Neural progenitor cell (in vitro differentiated cells): ENCODE measurements at regions not wholly inside any gene's neighbourhood (a gene's known extent, or its start where the extent isn't known, plus 50 kb on each side); places are given as distances from the start of the nearest gene placed in this dataset.

Experiments
- EZH2 ChIP-seq: fragments of 200-600 bp; sonication (generic); IDR thresholded peaks from 2 replicates; pipeline ENCODE4 v1.6.1; 2017; ENCODE audit warnings: antibody characterized with exemption, mild to moderate bottlenecking, moderate library complexity
- EZH2phosphoT487 ChIP-seq: fragments of 200-600 bp; sonication (generic); IDR thresholded peaks from 2 replicates; pipeline ENCODE4 v1.6.1; 2017; ENCODE audit warnings: antibody characterized with exemption
- TF ChIP-seq, protein P1 (sequence below): fragments of 200-600 bp; sonication (generic); IDR thresholded peaks from 2 replicates; pipeline ENCODE4 v1.5.1; 2017; ENCODE audit warnings: antibody characterized with exemption, mild to moderate bottlenecking

DNA sequence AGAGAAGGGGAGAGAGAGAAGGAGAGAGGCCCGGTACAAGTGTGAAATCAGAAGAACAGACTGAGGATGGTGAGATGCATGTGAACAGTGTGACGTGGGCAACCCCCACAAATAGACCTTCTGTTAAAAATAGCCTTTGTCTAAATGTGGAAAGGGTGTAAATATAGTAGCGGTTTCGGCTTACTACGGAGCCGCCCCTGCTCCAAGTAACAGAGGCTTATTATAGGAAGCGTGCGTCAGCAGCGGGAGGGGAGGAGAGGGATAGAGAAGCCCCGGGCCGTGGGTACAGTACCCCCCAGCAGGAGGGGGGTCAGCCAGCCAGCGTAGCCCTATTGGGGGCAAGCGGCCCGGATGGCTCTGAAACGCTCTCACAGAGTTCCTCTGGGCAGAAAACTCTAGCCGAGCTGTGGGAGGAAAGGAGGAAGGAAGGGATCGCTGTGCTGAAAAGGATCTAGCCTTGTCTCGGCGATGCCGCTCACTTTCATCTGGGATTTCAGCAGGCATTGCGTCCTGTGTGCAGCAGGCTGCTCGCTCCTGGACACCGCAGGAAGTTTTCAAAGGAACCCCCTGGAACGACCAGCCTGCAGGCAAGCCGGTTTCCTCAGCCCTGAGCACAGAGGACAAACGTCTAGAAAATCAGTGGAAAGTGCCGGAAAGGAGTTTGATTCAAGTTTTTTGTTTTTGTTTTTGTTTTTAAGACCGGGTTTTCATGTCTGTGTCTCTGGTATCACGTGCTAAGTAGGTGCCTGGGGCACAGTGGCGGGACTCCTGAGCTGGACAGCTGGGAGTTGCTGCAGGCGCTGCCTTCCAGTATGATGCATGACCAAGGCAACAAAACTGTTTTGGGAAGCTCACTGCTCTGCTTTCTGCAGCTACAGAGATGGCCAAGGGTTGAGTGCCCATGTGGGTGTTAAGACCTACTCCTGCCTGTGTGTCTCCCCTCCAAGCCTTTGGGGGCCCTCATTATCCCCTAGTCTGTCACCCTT is 146.6 kb downstream of the SEC61B start:
- TF ChIP-seq, protein P1, sequence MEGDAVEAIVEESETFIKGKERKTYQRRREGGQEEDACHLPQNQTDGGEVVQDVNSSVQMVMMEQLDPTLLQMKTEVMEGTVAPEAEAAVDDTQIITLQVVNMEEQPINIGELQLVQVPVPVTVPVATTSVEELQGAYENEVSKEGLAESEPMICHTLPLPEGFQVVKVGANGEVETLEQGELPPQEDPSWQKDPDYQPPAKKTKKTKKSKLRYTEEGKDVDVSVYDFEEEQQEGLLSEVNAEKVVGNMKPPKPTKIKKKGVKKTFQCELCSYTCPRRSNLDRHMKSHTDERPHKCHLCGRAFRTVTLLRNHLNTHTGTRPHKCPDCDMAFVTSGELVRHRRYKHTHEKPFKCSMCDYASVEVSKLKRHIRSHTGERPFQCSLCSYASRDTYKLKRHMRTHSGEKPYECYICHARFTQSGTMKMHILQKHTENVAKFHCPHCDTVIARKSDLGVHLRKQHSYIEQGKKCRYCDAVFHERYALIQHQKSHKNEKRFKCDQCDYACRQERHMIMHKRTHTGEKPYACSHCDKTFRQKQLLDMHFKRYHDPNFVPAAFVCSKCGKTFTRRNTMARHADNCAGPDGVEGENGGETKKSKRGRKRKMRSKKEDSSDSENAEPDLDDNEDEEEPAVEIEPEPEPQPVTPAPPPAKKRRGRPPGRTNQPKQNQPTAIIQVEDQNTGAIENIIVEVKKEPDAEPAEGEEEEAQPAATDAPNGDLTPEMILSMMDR, result no peak
- no peak for TF ChIP-seq EZH2phosphoT487
- TF ChIP-seq EZH2, result no peak
